ENCODE measurements at regions not wholly inside any gene's neighbourhood (a gene's known extent, or its start where the extent isn't known, plus 50 kb on each side); places are given as distances from the start of the nearest gene placed in this dataset.
"Not testable (repeated sequence)": the region's sequence is repeated elsewhere in the genome, so short reads cannot be mapped to it uniquely, and the experiment has no call there.

GRCh38 chr11:24390016-24390415 lies 106.8 kb upstream of the LUZP2 start:
- DNase-seq (ENCODE audit: low spot score): no peak

- DNase-seq (ENCODE audit: low spot score): no peak
Observed at GRCh38 chr11:24390762-24391161, 106.1 kb upstream of the LUZP2 start.

GRCh38 chr11:24391167-24391566 lies 105.7 kb upstream of the LUZP2 start:
- no peak for DNase-seq (ENCODE audit: low spot score)

- DNase-seq (ENCODE audit: low spot score): no peak
Observed at GRCh38 chr11:24400059-24400665, 96.7 kb upstream of the LUZP2 start.

- no peak for DNase-seq (ENCODE audit: low spot score)
Observed at GRCh38 chr11:24406389-24406788, 90.5 kb upstream of the LUZP2 start.

- DNase-seq (ENCODE audit: low spot score): no peak
Observed at GRCh38 chr11:24406980-24407379, 89.9 kb upstream of the LUZP2 start.

- no peak for DNase-seq (ENCODE audit: low spot score)
Observed at GRCh38 chr11:24407733-24408132, 89.1 kb upstream of the LUZP2 start.

- no peak for DNase-seq (ENCODE audit: low spot score)
Observed at GRCh38 chr11:24408202-24408601, 88.7 kb upstream of the LUZP2 start.

- DNase-seq (ENCODE audit: low spot score): no peak
Observed at GRCh38 chr11:24411791-24412190, 85.1 kb upstream of the LUZP2 start.

GRCh38 chr11:24412722-24413121 lies 84.1 kb upstream of the LUZP2 start:
- DNase-seq (ENCODE audit: low spot score): no peak

GRCh38 chr11:24413391-24413790 lies 83.5 kb upstream of the LUZP2 start:
- DNase-seq (ENCODE audit: low spot score): no peak

GRCh38 chr11:24415955-24416636 lies 80.8 kb upstream of the LUZP2 start:
- not testable (repeated sequence) for DNase-seq (ENCODE audit: low spot score)

GRCh38 chr11:24421766-24422165 lies 75.1 kb upstream of the LUZP2 start:
- DNase-seq (ENCODE audit: low spot score): no peak

GRCh38 chr11:24422376-24422775 lies 74.5 kb upstream of the LUZP2 start:
- DNase-seq (ENCODE audit: low spot score): no peak

- DNase-seq (ENCODE audit: low spot score): no peak
Observed at GRCh38 chr11:24437123-24437522, 59.7 kb upstream of the LUZP2 start.
